GM18499 (cell line): ENCODE measurements at regions not wholly inside any gene's neighbourhood (a gene's known extent, or its start where the extent isn't known, plus 50 kb on each side); places are given as distances from the start of the nearest gene placed in this dataset.
"Not testable (repeated sequence)": the region's sequence is repeated elsewhere in the genome, so short reads cannot be mapped to it uniquely, and the experiment has no call there.

ENCODE experiments used
- ATAC-seq: cut with Tn5 transposase; IDR thresholded peaks from one replicate; pipeline ENCODE4 v1.9.1; 2021; ENCODE audit warnings: moderate number of reproducible peaks; ENCODE audit not compliant: insufficient read depth, unreplicated experiment

DNA sequence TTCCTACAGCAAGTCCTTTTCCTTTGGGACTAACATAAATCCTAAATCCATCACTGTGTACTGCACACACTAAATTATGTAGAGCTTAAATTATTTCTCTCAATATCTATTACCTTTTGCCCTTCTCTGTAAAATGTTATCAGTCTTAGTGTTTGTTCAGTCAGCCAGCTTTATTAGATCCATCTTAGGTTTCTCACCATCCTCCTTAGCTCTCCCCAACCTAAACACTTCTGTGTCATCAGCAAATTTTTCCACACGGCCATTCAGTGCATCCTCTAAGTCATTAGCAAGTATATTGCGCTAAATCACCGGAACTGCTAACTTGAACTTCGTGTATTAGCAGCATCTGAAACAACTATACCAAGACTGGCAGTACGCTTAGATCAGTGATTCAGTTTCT lies 142.1 kb upstream of the ZNF438 start:
- no peak for ATAC-seq

GRCh38 chr10:31179091-31179680 lies 139.8 kb upstream of the ZEB1 start:
- no peak for ATAC-seq

- ATAC-seq, result no peak
These were observed 132.6 kb upstream of the ZEB1 start for GRCh38 chr10:31186225-31187000.

DNA sequence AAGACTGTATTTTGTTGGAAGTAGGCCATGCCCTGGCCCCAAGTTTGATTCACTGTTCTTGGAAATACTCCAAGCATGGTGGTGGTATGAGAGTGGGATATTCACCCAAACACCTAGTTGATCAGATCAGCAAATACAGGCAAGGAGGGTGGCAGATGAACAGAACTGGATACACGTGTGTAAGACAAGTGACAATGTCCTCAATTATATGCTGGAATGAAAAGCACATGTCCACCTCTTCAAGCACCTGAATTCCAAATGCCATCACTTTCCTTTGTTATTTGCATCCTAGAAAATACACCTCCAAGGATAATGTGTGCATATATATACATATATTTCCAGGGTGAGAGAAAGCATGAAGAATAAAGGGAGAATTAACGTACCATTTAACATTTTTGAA lies 131.8 kb upstream of the ZEB1 start:
- no peak for ATAC-seq

DNA sequence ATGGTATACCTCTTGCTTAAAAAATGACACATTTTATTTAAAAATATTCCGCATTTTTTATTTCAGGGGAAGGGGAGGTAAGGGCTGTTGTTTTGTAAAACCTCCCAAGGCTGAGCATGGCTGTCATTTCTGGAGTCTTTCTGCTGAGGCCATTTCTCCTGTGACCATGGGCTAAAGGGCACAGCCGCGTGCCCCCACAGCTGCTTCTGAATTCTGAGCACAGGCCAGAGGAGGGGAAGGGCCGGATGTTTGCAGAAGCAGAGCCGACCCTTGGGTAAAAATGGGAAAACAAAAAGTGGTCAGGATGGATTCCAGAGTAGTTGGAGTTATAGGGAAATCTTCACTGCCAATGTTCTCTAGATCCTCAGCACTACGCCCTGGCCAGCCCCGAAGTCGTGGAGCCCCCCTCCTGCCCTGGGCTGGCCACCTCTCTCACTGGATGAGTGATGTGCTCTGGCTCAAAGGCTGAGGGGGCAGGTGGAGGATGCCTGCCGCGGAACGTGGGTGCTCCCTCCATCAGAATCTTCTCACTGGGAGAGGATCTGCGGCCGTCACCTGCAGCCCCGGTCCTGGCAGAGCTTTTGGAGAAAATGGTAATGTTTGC lies 131.3 kb upstream of the ZEB1 start:
- no peak for ATAC-seq

DNA sequence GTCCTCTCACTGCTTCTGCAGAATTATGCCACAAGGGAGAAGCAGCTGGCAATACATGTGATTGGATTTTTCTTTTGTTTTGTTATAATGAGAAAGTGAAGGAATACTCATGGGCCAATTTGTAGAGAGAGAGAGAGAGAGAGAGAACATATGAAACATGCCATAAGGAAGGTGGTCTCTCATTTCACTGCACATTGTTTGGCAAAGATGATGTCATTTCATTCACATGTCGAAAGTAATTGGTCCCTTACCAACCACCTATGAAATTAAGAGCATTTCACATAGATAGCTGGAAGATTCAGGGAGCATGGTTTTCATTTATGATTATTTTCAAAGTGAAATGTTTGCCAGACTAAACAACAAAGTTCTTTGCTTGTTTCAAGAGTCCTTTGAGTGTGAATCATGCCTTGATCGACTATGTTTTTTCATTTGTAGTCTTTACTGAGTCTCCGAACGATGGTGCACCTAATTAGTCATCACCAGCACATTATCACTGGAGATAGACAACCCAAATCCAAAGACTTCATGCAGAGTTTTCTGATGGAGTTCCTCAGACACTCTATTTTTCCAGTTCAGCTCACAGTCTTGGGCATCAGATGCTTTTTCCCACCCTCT lies 130.1 kb upstream of the ZEB1 start:
- no peak for ATAC-seq

- ATAC-seq, result no peak
These were observed 128.5 kb upstream of the ZEB1 start for GRCh38 chr10:31190488-31190887.

DNA sequence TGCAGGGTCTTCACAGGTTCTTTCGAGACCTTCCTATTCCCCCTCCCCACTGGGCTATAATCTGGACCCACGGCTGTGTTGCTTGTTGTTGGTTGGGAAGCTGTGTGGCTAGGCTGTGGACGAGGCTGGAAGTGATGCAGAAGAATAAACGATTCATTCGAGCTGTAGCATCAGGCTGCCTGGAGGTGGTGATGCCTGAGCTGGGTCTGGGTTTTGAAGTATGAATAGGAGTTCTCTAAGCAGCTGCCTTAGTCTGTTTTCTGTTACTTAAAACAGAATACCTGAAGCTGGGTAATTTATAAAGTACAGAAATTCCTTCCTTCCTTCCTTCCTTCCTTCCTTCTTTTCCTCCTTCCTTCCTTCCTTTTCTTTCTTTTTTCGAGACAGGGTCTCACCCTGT lies 126.5 kb upstream of the ZEB1 start:
- no peak for ATAC-seq

- ATAC-seq, result no peak
These were observed 124.0 kb upstream of the ZEB1 start for GRCh38 chr10:31194986-31195385.

DNA sequence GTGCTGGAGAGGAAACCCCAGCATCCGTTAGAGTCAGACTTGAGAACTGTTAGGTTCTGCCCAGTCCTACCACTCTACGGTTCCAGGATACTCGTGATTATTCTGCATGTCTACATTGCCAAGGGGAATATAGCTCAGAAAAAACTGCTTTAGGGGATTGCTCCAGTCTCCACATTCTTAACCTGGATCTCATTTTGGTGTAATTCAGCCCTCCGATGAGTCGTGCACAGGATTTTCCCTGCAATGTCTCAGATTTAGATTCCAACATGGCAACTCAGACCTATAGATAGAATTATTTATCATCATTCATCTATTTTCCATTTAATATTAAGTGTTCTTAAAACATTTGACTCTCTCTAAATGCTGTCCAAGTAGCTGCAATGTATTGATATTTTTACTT lies 121.1 kb upstream of the ZEB1 start:
- no peak for ATAC-seq

DNA sequence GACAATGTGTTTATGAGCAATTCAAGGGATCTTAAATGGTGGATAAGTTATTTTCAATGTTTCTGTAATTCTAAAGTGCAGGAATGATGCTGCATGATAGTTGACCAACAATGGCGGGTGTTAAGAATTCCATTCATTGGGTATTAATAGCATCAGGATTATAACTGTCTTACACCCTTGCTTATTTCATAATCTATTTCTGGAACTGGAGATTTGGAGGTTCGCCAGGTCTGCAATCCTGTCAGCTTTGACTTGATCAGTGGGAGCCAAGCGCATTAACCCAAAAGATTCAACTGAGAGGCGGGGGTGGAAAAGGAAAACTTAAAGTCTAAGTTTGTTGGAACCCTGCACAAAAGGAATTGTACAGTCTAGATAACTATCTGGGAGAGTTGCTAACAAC lies 114.9 kb upstream of the ZEB1 start:
- no peak for ATAC-seq

GRCh38 chr10:31207636-31208035 lies 111.4 kb upstream of the ZEB1 start:
- no peak for ATAC-seq

GRCh38 chr10:31209478-31209877 lies 109.5 kb upstream of the ZEB1 start:
- ATAC-seq, result no peak

- no peak for ATAC-seq
These were observed 108.8 kb upstream of the ZEB1 start for GRCh38 chr10:31210190-31210589.

- ATAC-seq, result no peak
These were observed 105.1 kb upstream of the ZEB1 start for GRCh38 chr10:31213959-31214358.

- ATAC-seq, result no peak
These were observed 104.0 kb upstream of the ZEB1 start for GRCh38 chr10:31215052-31215451.

DNA sequence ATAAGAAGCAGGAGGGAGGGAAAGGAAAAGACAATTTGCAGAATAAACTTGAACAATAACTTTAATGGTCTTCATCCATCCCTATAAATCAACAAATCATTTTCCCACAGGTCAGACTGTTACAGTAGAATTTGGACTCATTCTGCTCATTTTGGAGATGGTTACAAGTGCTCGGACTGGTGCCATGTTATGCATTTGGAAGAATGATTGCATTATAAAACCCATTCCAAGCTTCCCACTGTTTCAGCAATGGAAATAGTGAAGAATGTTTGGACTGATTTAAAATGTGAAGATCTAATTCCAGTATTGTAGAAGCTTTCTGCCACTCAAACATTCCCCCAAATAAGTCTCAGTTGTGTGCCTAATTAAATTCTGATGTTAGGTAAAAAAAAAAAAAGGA lies 99.7 kb upstream of the ZEB1 start:
- ATAC-seq, result no peak

GRCh38 chr10:31228780-31229179 lies 90.2 kb upstream of the ZEB1 start:
- not testable (repeated sequence) for ATAC-seq

DNA sequence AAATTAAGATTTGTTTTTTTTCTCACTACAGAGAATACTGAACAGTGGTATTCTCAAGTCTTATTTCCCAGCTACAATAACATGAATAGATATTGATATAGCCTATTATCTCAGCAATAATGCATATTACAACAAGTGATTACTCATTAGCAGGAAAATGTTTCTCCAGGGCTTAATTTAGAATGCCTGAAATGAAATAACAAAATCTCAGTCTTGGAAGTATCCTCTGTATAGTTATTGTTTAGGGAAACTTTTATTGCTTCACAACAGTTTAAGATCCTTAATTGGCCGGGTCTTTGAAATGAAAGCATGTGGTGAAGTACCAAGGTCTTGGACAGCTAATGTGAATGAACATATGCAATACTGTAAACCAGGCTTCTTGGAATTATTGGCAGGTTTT lies 79.1 kb upstream of the ZEB1 start:
- ATAC-seq, result no peak

- ATAC-seq, result no peak
These were observed 76.1 kb upstream of the ZEB1 start for GRCh38 chr10:31242902-31243301.

GRCh38 chr10:31251118-31251517 lies 67.9 kb upstream of the ZEB1 start:
- ATAC-seq, result not testable (repeated sequence)
